ENCODE measurements at regions not wholly inside any gene's neighbourhood (a gene's known extent, or its start where the extent isn't known, plus 50 kb on each side); places are given as distances from the start of the nearest gene placed in this dataset.

DNA sequence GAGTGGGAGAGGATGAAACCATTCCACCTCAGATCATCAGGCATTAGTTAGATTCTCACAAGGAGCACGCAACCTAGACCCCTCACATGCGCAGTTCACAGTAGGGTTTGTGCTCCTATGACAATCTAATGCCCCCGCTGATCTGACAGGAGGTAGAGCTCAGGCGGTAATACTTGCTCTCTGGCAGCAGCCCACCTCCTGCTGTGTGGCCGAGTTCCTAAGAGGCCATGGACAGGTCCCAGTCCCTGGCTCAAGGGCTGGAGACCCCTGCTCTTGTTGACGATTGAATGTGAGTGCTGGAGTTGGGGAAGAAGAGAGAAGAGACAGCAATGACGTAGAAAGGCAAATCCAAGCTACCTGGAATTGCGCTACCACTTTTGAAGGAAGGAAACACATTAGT, 267.2 kb downstream of the TFEC start:
- Histone ChIP-seq H3K4me1 (ENCODE audit: low read depth) (no peaks in the 10 kb centered on the region), H3K36me3 (ENCODE audit: low read depth) (no peaks in the 10 kb centered on the region), H3K4me3 (no peak overlapping the region), H3K9me3 (no peaks in the 10 kb centered on the region)
- TF ChIP-seq, protein P1, sequence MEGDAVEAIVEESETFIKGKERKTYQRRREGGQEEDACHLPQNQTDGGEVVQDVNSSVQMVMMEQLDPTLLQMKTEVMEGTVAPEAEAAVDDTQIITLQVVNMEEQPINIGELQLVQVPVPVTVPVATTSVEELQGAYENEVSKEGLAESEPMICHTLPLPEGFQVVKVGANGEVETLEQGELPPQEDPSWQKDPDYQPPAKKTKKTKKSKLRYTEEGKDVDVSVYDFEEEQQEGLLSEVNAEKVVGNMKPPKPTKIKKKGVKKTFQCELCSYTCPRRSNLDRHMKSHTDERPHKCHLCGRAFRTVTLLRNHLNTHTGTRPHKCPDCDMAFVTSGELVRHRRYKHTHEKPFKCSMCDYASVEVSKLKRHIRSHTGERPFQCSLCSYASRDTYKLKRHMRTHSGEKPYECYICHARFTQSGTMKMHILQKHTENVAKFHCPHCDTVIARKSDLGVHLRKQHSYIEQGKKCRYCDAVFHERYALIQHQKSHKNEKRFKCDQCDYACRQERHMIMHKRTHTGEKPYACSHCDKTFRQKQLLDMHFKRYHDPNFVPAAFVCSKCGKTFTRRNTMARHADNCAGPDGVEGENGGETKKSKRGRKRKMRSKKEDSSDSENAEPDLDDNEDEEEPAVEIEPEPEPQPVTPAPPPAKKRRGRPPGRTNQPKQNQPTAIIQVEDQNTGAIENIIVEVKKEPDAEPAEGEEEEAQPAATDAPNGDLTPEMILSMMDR (IDR thresholded peaks at IDR 0.05), result no peak
- intact Hi-C loops (cut with DNase I, micrococcal nuclease), result no loop called here
- DNase-seq, result no peak
- ATAC-seq, result no peak

DNA sequence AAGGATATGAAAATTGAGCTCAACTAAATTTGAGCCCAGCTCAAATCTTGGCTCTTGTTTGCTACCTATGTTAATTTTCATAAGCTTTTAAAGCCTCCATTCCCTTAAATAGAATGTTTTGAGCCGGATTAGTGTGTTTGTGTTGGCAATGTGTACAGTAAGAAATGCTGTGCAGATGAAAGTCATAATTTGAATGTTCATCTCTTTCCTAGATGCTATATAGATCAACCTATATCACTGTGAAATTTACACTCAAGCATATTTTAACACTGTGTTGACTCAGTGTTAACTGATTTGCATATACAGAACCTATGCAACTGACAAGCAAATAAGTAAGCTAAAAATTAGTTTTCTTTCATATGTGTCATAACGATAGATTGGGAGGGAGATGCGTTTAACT, 272.5 kb downstream of the TFEC start:
- no peaks in the 10 kb centered on the region for H3K36me3 ChIP-seq (ENCODE audit: low read depth)
- intact Hi-C loops (cut with DNase I, micrococcal nuclease), result no loop called here
- no peaks in the 10 kb centered on the region for H3K4me1 ChIP-seq (ENCODE audit: low read depth)
- no peak overlapping the region for H3K4me3 ChIP-seq
- DNase-seq, result no peak
- no peaks in the 10 kb centered on the region for H3K9me3 ChIP-seq
- TF ChIP-seq, protein P1 (IDR thresholded peaks at IDR 0.05), result no peak
- no peak for ATAC-seq

DNA sequence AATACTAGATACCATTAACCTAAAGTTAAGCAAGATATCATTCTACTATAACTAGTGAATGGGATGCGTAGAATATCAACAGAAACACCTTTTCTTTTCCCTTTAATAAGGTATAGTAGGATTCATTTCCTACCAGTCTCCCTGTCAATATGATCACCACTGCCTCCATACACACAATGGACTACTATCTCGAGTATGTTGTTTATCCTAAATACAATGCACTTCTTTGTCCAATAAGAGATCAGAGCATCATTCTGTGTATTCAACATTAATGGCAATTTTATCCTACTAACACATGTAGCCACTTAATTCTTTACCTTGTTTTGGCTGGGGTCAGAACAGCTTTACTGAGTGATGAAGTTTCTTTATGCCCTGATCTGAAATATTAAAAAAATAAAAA, 276.3 kb downstream of the TFEC start:
- H3K9me3 ChIP-seq, result no peaks in the 10 kb centered on the region
- no peak for ATAC-seq
- TF ChIP-seq, protein P1 (IDR thresholded peaks at IDR 0.05), result no peak
- H3K4me1 ChIP-seq (ENCODE audit: low read depth), result no peaks in the 10 kb centered on the region
- DNase-seq, result no peak
- no peaks in the 10 kb centered on the region for H3K36me3 ChIP-seq (ENCODE audit: low read depth)
- intact Hi-C loops (cut with DNase I, micrococcal nuclease), result no loop called here
- no peak overlapping the region for H3K4me3 ChIP-seq

DNA sequence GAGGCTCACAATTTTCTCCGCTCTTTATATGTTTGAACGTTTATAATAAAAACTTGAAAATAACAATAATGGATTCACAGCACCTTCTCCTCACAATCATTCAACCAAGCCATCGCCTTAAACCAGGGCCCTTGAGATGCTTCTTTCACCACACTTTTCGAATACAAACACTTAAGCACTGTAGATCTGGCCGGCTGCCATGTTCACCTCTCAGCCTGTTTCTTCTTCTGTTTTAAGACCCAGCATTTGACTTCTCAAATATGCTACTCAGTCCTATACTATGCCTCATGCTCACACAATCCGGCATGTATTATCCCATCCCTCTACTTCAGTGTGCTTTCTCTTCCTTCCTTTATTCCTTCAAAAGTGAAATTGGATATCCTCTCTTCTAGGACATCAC, 280.6 kb downstream of the TFEC start:
- DNase-seq (peak in 1 of 3 donors; percentile 7), ATAC-seq (no peak)
- no peaks in the 10 kb centered on the region for H3K9me3 ChIP-seq
- TF ChIP-seq, protein P1 (IDR thresholded peaks at IDR 0.05), result no peak
- no peaks in the 10 kb centered on the region for H3K36me3 ChIP-seq (ENCODE audit: low read depth)
- H3K4me3 ChIP-seq, result no peak overlapping the region
- peaks cover 11% of the 10 kb centered on the region for H3K4me1 ChIP-seq (ENCODE audit: low read depth)
- intact Hi-C loops (cut with DNase I, micrococcal nuclease), result no loop called here

DNA sequence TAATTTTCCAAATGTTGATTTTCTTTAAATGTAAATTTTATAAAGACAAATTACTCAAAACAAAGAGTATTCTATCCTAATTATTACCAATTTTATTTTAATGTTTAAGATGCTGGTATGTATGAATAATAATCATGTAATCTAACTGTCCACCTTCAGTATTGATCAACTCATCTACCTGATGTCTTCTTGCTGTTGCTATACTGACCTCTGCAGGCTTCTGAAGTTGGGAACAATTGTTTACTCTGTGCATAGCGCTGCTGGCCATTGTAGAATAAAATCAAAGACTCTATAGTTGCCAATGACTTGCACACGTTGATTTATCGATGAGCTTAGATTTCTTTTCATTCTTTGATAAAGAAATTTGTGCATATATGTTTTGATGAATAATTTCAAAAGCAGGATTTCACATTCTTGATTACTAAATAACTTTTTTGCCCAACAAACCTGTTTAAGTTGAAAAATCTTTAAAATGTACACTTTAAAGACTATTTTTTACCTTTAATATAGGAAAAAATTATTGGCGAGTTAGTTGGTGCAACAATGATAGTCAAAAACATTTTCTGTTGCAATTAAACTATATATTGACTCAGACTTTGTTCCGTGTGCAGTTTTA, 282.3 kb downstream of the TFEC start:
- Histone ChIP-seq H3K36me3 (ENCODE audit: low read depth) (no peaks in the 10 kb centered on the region), H3K9me3 (no peaks in the 10 kb centered on the region), H3K4me1 (ENCODE audit: low read depth) (peaks cover 11% of the 10 kb centered on the region), H3K4me3 (no peak overlapping the region)
- ATAC-seq (peak; percentile 64), DNase-seq (peak in 1 of 3 donors; percentile 42)
- TF ChIP-seq, protein P1 (IDR thresholded peaks at IDR 0.05), result no peak
- intact Hi-C loops (cut with DNase I, micrococcal nuclease), result no loop called here

DNA sequence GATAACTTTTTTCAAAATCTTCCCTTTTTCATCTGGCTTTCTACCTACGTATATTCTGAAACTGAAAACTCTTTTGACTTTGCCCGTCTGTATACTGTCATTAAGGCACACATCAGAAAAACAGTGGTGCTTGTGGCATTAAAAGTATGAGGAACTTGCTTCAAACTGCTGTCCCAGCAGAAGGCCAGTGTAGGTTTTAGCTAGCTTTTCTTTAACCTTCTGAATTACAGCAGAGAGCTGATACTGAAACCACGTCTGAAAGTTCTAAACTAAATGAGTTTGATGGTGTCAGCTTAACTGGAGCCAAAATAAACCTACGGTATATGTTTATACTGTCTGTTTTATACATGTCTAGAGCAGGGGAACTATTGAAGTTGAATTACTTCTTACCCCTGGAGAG, 283.4 kb downstream of the TFEC start:
- peaks cover 11% of the 10 kb centered on the region for H3K4me1 ChIP-seq (ENCODE audit: low read depth)
- DNase-seq, result no peak
- peak; percentile 19 for ATAC-seq
- H3K4me3 ChIP-seq, result no peak overlapping the region
- H3K9me3 ChIP-seq, result no peaks in the 10 kb centered on the region
- intact Hi-C loops (cut with DNase I, micrococcal nuclease), result no loop called here
- TF ChIP-seq, protein P1 (IDR thresholded peaks at IDR 0.05), result no peak
- no peaks in the 10 kb centered on the region for H3K36me3 ChIP-seq (ENCODE audit: low read depth)
